Caco-2 (cell line): ENCODE measurements at regions not wholly inside any gene's neighbourhood (a gene's known extent, or its start where the extent isn't known, plus 50 kb on each side); places are given as distances from the start of the nearest gene placed in this dataset.

Experiments used
- BruUV-seq: library from RNA; stranded (reverse); fragments of 400-500 nt; replicated peaks from 2 replicates; lab custom pipeline; 2021; lab: Mats Ljungman, UMichigan
- CTCF ChIA-PET: fragments of 300-600 bp; sonication (Branson Sonifier 250); formaldehyde crosslinking; loops from one replicate; lab custom pipeline; 2022; ENCODE audit warnings: antibody characterized with exemption; lab: Charles Lee
- POLR2A ChIA-PET: fragments of 300-600 bp; sonication (Branson Sonifier 250); formaldehyde crosslinking; loops from one replicate; lab custom pipeline; 2022; ENCODE audit warnings: antibody characterized with exemption; lab: Charles Lee
- DNase-seq, 2 experiments: peaks; one replicate each; pipeline versions ENCODE4 v3.0.0 to v3.0.0-alpha.2; 2020 to 2022
- H3K27me3 ChIP-seq: replicated peaks from 2 replicates; pipeline ENCODE4 v1.6.0; 2011; ENCODE audit warnings: low read length; ENCODE audit not compliant: control insufficient read depth, insufficient read depth
- H3K36me3 ChIP-seq: 2 replicates; pipeline ENCODE4 v1.5.1; 2011; ENCODE audit warnings: low read length; ENCODE audit not compliant: control insufficient read depth, insufficient read depth
- H3K4me1 ChIP-seq: fragments of 250-450 bp; sonication (Bioruptor Pico); 2 replicates; pipeline ENCODE4 v1.5.1; 2020; ENCODE audit warnings: mild to moderate bottlenecking
- H3K4me3 ChIP-seq: 2 replicates; pipeline ENCODE4 v1.5.1; 2011; ENCODE audit warnings: low read depth, mild to moderate bottlenecking, control low read depth, low read length
- H3K9me3 ChIP-seq: fragments of 250-450 bp; sonication (Bioruptor Pico); 2 replicates; pipeline ENCODE4 v1.5.1; 2020; ENCODE audit warnings: mild to moderate bottlenecking, moderate library complexity
- H3K27ac Mint-ChIP-seq: one replicate; pipeline ENCODE4 v1.8.0; 2022; ENCODE audit warnings: mixed read lengths; ENCODE audit not compliant: unreplicated experiment
- H3K27me3 Mint-ChIP-seq: one replicate; pipeline ENCODE4 v1.8.0; 2022; ENCODE audit warnings: mixed read lengths; ENCODE audit not compliant: insufficient read depth, unreplicated experiment
- H3K36me3 Mint-ChIP-seq: one replicate; pipeline ENCODE4 v1.8.0; 2022; ENCODE audit warnings: mild to moderate bottlenecking, mixed read lengths; ENCODE audit not compliant: insufficient read depth, unreplicated experiment
- H3K4me1 Mint-ChIP-seq: one replicate; pipeline ENCODE4 v1.8.0; 2022; ENCODE audit warnings: low read depth, mixed read lengths; ENCODE audit not compliant: unreplicated experiment
- H3K4me3 Mint-ChIP-seq: one replicate; pipeline ENCODE4 v1.8.0; 2022; ENCODE audit warnings: mild to moderate bottlenecking, moderate library complexity, mixed read lengths; ENCODE audit not compliant: unreplicated experiment
- H3K9me3 Mint-ChIP-seq: one replicate; pipeline ENCODE4 v1.8.0; 2022; ENCODE audit warnings: mixed read lengths; ENCODE audit not compliant: unreplicated experiment
- intact Hi-C: fragments of 100-400 bp; cut with micrococcal nuclease; formaldehyde crosslinking; loops from one replicate; pipeline ENCODE4 v1.10.0; 2022; ENCODE audit not compliant: unreplicated experiment
- TF ChIP-seq, protein P1 (sequence below), 2 experiments: fragments of 200-600 bp in 1 of 2; IDR thresholded peaks; 1 replicate in 1 of 2; 2 replicates in 1 of 2; pipeline versions ENCODE4 v1.5.1 to v1.8.0; 2011 to 2022; ENCODE audit warnings: antibody characterized with exemption in 1 of 2, control low read depth in 1 of 2, inconsistent platforms in 1 of 2, low read depth in 1 of 2, low read length in 1 of 2, mild to moderate bottlenecking in 1 of 2, moderate library complexity in 1 of 2; ENCODE audit not compliant: insufficient read depth in 1 of 2, severe bottlenecking in 1 of 2, unreplicated experiment in 1 of 2

DNA sequence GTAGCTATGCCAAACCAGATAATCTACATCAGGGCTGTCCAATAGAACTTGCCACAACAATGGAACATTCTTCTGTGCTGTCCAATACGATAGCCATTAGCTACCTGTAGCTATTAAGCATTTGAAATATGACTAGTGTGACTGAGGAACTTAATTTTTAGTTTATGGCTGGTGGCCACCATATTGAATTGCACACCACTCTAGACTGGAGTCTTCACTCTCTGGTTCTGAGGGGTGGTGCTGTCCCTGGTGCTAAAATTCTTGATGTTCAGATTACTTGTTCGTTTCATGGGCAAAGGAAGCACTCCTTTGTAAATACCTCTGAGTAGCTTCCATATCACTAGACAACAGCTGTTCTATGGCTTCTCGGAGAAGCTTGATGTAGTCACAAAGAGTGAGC, 296.6 kb downstream of the NPIPA8 start:
- CTCF ChIA-PET, result no interaction called here
- H3K27ac Mint-ChIP-seq, result no peak overlapping the region
- intact Hi-C loops, result no loop called here

DNA sequence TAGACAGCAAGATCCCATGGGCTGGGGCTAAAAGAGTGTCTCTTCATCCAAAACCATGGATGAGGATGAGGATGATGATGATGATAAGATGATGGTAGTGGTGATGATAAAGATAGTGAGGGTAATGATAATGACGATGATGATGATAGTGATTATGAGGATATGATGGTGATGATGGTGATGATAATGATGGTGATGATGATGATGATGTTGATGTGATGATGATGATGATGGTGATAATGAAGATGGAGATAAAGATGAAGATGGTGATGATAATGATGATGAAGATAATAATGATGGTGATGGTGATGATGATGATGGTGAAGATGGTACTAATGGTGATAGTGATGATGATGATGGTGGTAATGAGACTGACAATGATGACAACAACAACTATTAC, 299.5 kb downstream of the NPIPA8 start:
- no TSS peak for BruUV-seq
- POLR2A ChIA-PET, result no interaction called here

More for the DNA sequence above, 296.6 kb downstream of the NPIPA8 start:
- H3K9me3 ChIP-seq, result no peaks in the 10 kb centered on the region
- TF ChIP-seq, protein P1, sequence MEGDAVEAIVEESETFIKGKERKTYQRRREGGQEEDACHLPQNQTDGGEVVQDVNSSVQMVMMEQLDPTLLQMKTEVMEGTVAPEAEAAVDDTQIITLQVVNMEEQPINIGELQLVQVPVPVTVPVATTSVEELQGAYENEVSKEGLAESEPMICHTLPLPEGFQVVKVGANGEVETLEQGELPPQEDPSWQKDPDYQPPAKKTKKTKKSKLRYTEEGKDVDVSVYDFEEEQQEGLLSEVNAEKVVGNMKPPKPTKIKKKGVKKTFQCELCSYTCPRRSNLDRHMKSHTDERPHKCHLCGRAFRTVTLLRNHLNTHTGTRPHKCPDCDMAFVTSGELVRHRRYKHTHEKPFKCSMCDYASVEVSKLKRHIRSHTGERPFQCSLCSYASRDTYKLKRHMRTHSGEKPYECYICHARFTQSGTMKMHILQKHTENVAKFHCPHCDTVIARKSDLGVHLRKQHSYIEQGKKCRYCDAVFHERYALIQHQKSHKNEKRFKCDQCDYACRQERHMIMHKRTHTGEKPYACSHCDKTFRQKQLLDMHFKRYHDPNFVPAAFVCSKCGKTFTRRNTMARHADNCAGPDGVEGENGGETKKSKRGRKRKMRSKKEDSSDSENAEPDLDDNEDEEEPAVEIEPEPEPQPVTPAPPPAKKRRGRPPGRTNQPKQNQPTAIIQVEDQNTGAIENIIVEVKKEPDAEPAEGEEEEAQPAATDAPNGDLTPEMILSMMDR (IDR thresholded peaks at IDR 0.05; ENCODE audit: insufficient read depth in 1 of 2, low read depth in 1 of 2, low read length in 1 of 2, severe bottlenecking in 1 of 2, unreplicated experiment in 1 of 2), result no peak
- no peak for DNase-seq
- BruUV-seq, result no TSS peak
- Mint-ChIP-seq H3K9me3 (no peaks in the 10 kb centered on the region), H3K27me3 (peaks cover 3% of the 10 kb centered on the region), H3K4me1 (no peaks in the 10 kb centered on the region), H3K36me3 (peaks cover 5% of the 10 kb centered on the region), H3K4me3 (no peak overlapping the region)
- no peaks in the 10 kb centered on the region for H3K27me3 ChIP-seq
- no peaks in the 10 kb centered on the region for H3K4me1 ChIP-seq
- H3K36me3 ChIP-seq, result no peaks in the 10 kb centered on the region
- H3K4me3 ChIP-seq, result no peak overlapping the region
- POLR2A ChIA-PET, result no interaction called here

DNA sequence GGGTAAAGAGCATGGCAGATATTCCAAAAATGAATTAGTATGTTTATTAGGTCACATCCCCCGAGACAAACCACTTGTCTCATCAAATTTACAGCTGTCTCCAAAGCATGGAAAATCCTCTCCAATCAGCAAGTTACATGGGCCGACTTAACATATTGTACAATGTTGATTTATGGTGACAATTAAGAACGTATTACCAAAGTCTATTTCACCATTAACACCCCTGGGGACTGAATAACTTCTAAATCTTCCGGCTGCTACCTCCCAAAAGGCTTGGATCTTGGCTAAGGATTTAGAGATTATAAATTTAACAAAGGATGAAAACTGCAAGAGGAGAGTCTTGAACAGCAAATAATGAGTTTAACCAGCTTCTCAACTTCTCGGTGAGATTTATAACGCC, 311.9 kb downstream of the NPIPA8 start:
- no TSS peak for BruUV-seq
- CTCF ChIA-PET, result no interaction called here
- TF ChIP-seq, protein P1 (IDR thresholded peaks at IDR 0.05; ENCODE audit: insufficient read depth in 1 of 2, low read depth in 1 of 2, low read length in 1 of 2, severe bottlenecking in 1 of 2, unreplicated experiment in 1 of 2), result no peak

More for the DNA sequence above, 299.5 kb downstream of the NPIPA8 start:
- CTCF ChIA-PET, result no interaction called here
- Histone ChIP-seq H3K4me3 (no peak overlapping the region), H3K4me1 (no peaks in the 10 kb centered on the region), H3K36me3 (no peaks in the 10 kb centered on the region), H3K27me3 (no peaks in the 10 kb centered on the region), H3K9me3 (no peaks in the 10 kb centered on the region)
- TF ChIP-seq, protein P1 (IDR thresholded peaks at IDR 0.05; ENCODE audit: insufficient read depth in 1 of 2, low read depth in 1 of 2, low read length in 1 of 2, severe bottlenecking in 1 of 2, unreplicated experiment in 1 of 2), result no peak
- peaks cover 11% of the 10 kb centered on the region for H3K27me3 Mint-ChIP-seq
- H3K9me3 Mint-ChIP-seq, result no peaks in the 10 kb centered on the region
- peaks cover 5% of the 10 kb centered on the region for H3K36me3 Mint-ChIP-seq
- H3K27ac Mint-ChIP-seq, result no peak overlapping the region
- no peak for DNase-seq
- intact Hi-C loops, result no loop called here
- no peak overlapping the region for H3K4me3 Mint-ChIP-seq
- no peaks in the 10 kb centered on the region for H3K4me1 Mint-ChIP-seq

More for the DNA sequence above, 311.9 kb downstream of the NPIPA8 start:
- POLR2A ChIA-PET, result no interaction called here
- H3K4me1 ChIP-seq, result no peaks in the 10 kb centered on the region
- H3K27me3 ChIP-seq, result no peaks in the 10 kb centered on the region
- Mint-ChIP-seq H3K4me3 (no peak overlapping the region), H3K36me3 (no peaks in the 10 kb centered on the region), H3K27me3 (peaks cover 15% of the 10 kb centered on the region), H3K4me1 (no peaks in the 10 kb centered on the region), H3K9me3 (no peaks in the 10 kb centered on the region), H3K27ac (no peak overlapping the region)
- no peaks in the 10 kb centered on the region for H3K9me3 ChIP-seq
- DNase-seq, result no peak
- H3K36me3 ChIP-seq, result no peaks in the 10 kb centered on the region
- intact Hi-C loops, result no loop called here
- H3K4me3 ChIP-seq, result no peak overlapping the region
